ENCODE measurements at regions not wholly inside any gene's neighbourhood (a gene's known extent, or its start where the extent isn't known, plus 50 kb on each side); places are given as distances from the start of the nearest gene placed in this dataset.
"Not testable (repeated sequence)": the region's sequence is repeated elsewhere in the genome, so short reads cannot be mapped to it uniquely, and the experiment has no call there.

DNA sequence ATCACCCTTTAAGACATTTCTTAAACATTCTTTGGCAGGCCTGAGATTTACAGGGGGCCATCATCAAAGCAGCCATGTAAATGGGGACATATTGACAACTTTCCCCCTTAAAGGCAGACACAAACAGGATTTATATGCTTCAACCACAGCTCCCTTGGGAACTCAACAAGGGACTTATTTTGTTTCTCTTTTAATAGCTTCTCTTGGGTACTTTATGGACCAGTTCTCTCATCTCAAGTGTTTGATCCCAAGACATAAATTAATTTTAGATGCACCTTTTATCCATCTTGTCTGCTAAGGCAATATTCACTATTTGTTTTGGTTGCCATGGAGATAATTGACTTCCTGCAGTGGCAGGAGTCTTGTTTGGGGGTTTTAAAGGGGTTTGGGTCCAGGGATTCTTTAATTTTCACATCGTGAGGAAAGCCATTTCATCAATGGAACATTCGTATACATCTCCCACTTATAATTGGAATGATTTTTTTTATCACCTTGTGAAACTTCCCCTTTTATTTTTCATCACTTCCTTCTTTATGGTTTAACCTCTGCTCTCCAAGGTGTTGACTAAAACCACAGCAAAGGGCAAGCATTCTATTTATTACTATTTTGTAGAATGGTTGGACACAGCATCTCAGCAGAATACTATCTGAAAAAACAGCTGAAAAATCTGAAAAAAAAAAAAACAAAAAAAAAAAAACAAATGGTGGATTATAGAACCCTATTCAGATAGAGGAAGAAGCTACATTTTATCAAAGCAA is 726.0 kb downstream of the DIAPH3 start:
- TF ChIP-seq, protein P1, sequence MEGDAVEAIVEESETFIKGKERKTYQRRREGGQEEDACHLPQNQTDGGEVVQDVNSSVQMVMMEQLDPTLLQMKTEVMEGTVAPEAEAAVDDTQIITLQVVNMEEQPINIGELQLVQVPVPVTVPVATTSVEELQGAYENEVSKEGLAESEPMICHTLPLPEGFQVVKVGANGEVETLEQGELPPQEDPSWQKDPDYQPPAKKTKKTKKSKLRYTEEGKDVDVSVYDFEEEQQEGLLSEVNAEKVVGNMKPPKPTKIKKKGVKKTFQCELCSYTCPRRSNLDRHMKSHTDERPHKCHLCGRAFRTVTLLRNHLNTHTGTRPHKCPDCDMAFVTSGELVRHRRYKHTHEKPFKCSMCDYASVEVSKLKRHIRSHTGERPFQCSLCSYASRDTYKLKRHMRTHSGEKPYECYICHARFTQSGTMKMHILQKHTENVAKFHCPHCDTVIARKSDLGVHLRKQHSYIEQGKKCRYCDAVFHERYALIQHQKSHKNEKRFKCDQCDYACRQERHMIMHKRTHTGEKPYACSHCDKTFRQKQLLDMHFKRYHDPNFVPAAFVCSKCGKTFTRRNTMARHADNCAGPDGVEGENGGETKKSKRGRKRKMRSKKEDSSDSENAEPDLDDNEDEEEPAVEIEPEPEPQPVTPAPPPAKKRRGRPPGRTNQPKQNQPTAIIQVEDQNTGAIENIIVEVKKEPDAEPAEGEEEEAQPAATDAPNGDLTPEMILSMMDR (IDR thresholded peaks at IDR 0.05; ENCODE audit: unreplicated experiment), result no peak

DNA sequence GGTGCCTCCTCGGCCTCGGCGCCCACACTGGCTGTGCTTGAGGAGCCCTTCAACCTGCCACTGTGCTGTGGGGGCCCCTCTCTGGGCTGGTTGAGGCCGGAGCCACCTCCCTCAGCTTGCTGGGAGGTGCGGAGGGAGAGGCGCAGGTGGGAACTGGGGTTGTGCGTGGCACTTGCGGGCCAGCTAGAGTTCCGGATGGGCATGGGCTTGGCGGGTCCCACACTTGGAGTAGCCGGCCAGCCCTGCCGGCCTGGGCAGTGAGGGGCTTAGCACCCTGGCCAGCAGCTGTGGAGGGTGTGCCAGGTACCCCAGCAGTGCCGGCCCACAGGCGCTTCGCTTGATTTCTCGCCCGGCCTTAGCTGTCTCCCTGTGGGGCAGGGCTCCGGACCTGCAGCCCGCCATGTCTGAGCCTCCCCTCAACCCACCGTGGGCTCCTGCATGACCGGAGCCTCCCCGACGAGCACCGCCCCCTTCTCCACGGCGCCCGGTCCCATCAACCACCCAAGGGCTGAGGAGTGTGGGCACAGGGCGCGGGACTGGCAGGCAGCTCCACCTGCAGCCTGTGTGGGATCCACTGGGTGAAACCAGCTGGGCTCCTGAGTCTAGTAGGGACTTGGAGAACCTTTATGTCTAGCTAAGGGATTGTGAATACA is 723.8 kb downstream of the DIAPH3 start:
- no peaks in the 10 kb centered on the region for H3K4me1 Mint-ChIP-seq (ENCODE audit: insufficient read depth, unreplicated experiment)
- intact Hi-C loops (cut with micrococcal nuclease), result no loop called here

More for the DNA sequence above, 726.0 kb downstream of the DIAPH3 start:
- BruUV-seq (replicated peaks), result no TSS peak
- POLR2A ChIA-PET, result no interaction called here
- peak; percentile 5 for DNase-seq (ENCODE audit: unreplicated experiment)
- Mint-ChIP-seq H3K36me3 (ENCODE audit: insufficient read depth, unreplicated experiment) (no peaks in the 10 kb centered on the region), H3K27me3 (ENCODE audit: insufficient read depth, unreplicated experiment) (peaks cover 13% of the 10 kb centered on the region), H3K4me1 (ENCODE audit: insufficient read depth, unreplicated experiment) (no peaks in the 10 kb centered on the region), H3K9me3 (ENCODE audit: unreplicated experiment) (peaks cover 8% of the 10 kb centered on the region), H3K27ac (ENCODE audit: low read depth, unreplicated experiment) (no peak overlapping the region), H3K4me3 (ENCODE audit: unreplicated experiment) (no peak overlapping the region)
- CTCF ChIA-PET, result interaction anchor here (0.6 kb wide), 2 partner anchors 282 to 1202 kb away, joined by 3 read pairs; no protein-coding TSS in a partner anchor
- intact Hi-C loops (cut with micrococcal nuclease), result no loop called here

DNA sequence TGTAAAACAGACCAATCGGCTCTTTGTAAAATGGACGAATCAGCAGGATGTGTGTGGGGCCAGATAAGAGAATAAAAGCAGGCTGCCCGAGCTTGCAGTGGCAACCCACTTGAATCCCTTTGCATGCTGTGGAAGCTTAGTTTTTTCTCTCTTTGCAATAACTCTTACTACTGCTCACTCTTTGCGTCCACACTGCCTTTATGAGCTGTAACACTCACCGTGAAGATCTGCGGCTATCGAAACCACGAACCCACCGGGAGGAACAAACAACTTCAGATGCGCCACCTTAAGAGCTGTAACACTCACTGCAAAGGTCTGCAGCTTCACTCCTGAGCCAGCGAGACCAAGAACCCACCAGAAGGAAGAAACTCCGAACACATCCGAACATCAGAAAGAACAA is 722.7 kb downstream of the DIAPH3 start:
- BruUV-seq (replicated peaks); POLR2A ChIA-PET; H3K9me3 Mint-ChIP-seq (ENCODE audit: unreplicated experiment); H3K4me1 Mint-ChIP-seq (ENCODE audit: insufficient read depth, unreplicated experiment); intact Hi-C loops (cut with micrococcal nuclease); H3K27ac Mint-ChIP-seq (ENCODE audit: low read depth, unreplicated experiment); H3K4me3 Mint-ChIP-seq (ENCODE audit: unreplicated experiment); H3K36me3 Mint-ChIP-seq (ENCODE audit: insufficient read depth, unreplicated experiment); DNase-seq (ENCODE audit: unreplicated experiment): not testable (repeated sequence)
- CTCF ChIA-PET, result interaction anchor here (0.6 to 0.9 kb wide), 2 partner anchors 91 to 176 kb away, joined by 3 read pairs; no protein-coding TSS in a partner anchor
- H3K27me3 Mint-ChIP-seq (ENCODE audit: insufficient read depth, unreplicated experiment), result peaks cover 33% of the 10 kb centered on the region

More for the DNA sequence above, 723.8 kb downstream of the DIAPH3 start:
- TF ChIP-seq, protein P1 (IDR thresholded peaks at IDR 0.05; ENCODE audit: unreplicated experiment), result no peak
- peaks cover 8% of the 10 kb centered on the region for H3K9me3 Mint-ChIP-seq (ENCODE audit: unreplicated experiment)
- DNase-seq (ENCODE audit: unreplicated experiment), result no peak
- BruUV-seq (replicated peaks), result no TSS peak
- H3K27ac Mint-ChIP-seq (ENCODE audit: low read depth, unreplicated experiment), result no peak overlapping the region
- H3K4me3 Mint-ChIP-seq (ENCODE audit: unreplicated experiment), result no peak overlapping the region
- peaks cover 24% of the 10 kb centered on the region for H3K27me3 Mint-ChIP-seq (ENCODE audit: insufficient read depth, unreplicated experiment)
- ChIA-PET CTCF (interaction anchor here (0.6 to 0.9 kb wide), 5 partner anchors 48 to 697 kb away, joined by 3 to 4 read pairs (median 3); no protein-coding TSS in a partner anchor), POLR2A (no interaction called here)
- no peaks in the 10 kb centered on the region for H3K36me3 Mint-ChIP-seq (ENCODE audit: insufficient read depth, unreplicated experiment)

DNA sequence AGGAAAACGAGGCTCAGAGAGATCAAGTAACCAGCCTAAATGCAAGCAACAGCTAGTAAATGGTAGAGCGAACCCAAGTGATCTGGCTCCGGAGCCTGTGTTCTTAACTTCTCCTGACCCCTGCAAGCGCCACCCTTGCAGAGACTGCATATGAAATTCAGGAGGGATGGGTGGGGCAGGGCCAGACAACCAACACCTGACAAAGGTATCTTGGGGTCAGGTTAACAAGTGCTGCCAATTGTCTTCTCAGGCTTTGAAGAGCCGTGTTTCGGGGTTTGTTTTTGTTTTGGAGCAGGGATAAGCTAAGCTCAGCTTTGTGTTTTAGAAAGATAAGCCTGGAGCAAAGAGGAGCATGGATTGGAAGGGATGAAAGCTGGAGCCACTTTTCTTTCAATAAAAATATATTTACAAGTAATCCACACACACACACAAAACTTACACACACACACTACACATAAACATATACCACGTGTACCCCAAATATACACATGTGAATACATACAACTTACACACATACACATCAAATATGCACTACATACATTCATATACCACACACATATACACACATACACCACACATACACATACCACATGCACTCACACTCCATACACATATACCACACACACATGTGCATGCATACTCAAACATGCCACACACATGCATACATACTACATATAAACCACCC is 722.0 kb downstream of the DIAPH3 start:
- DNase-seq (ENCODE audit: unreplicated experiment), result no peak
- H3K4me1 Mint-ChIP-seq (ENCODE audit: insufficient read depth, unreplicated experiment), result no peaks in the 10 kb centered on the region
- ChIA-PET CTCF (no interaction called here), POLR2A (interaction anchor here (0.7 kb wide), 1 partner anchor 48 kb away, joined by 3 read pairs; no protein-coding TSS in a partner anchor)
- no peaks in the 10 kb centered on the region for H3K36me3 Mint-ChIP-seq (ENCODE audit: insufficient read depth, unreplicated experiment)
- TF ChIP-seq, protein P1 (IDR thresholded peaks at IDR 0.05; ENCODE audit: unreplicated experiment), result no peak
- H3K9me3 Mint-ChIP-seq (ENCODE audit: unreplicated experiment), result peaks cover 2% of the 10 kb centered on the region
- H3K27me3 Mint-ChIP-seq (ENCODE audit: insufficient read depth, unreplicated experiment), result peaks cover 32% of the 10 kb centered on the region
- no peak overlapping the region for H3K27ac Mint-ChIP-seq (ENCODE audit: low read depth, unreplicated experiment)
- intact Hi-C loops (cut with micrococcal nuclease), result no loop called here
- BruUV-seq (replicated peaks), result no TSS peak
- no peak overlapping the region for H3K4me3 Mint-ChIP-seq (ENCODE audit: unreplicated experiment)
